Lung microvascular endothelial cell (primary cell): ENCODE measurements at regions not wholly inside any gene's neighbourhood (a gene's known extent, or its start where the extent isn't known, plus 50 kb on each side); places are given as distances from the start of the nearest gene placed in this dataset.

Experiments used
- DNase-seq, 2 donors: peaks; one replicate each; pipeline versions ENCODE4 v3.0.0 to v3.0.0-alpha.2; 2010; ENCODE audit warnings: low read depth in 2 of 2

GRCh38 chr6:168157272-168158212 is 78.5 kb upstream of the FRMD1 start:
- no peak for DNase-seq

DNA sequence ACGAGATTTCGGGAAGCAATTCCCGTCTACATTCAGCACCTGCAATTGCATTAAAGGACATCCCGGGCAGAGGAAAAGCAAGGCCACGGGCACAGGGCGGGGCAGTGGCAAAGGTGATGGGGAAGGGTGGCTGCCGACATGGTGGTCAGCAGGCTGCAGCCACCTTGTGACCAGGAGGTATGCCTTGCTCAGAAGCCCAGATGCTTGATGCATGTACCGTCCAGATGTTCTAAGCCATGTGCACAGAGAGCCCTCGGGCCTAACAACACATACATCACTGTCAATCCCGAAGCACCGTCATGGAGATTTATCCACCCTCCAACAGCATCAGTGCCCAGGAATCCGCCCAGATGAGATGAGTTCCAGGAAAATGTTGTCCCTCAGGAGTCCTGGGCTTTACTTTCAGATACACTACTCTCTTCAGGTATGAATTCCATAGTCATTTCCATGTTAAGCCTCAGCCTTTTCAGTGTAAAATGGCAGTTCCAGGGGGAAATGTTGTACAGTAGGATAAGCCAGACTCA is 77.8 kb upstream of the FRMD1 start:
- DNase-seq: no peak

DNA sequence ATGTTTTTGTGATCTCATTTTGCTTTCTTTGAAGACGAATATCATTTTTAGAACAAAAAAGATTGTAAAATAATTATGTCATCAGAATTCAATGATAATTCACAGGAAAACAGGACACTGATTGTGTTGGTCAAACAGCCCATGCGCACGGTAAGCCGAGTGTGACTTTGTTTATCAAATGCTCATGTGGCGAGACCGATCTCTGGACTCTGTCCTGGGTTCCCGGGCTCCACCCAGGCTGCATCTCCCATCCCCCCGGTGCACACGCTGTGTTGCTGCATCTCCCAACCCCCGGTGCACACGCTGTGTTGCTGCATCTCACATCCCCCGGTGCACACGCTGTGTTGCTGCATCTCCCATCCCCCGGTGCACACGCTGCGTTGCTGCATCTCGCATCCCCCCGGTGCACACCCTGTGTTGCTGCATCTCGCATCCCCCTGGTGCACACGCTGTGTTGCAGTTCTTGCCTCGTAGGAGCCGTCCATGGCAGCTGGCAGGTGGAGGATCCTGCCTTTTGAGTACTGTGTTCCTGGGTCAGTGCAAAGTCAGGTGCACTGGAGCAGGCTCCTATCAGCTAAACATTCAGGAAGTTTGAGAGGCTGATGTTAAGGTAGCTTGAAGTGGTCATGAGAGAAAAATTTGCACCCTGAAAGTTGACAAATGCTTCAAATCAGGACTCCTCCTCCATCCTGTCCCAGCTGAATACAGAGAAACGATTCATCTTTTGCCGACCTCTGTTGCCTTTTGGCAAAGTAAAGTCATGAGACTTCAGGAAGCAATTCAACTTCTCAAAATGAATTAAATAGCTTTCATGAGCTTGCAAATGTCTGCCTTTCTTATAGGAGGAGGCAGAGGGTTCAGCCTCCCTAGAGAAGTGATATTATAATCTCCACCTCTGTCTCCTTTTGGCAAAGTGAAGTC is 77.1 kb upstream of the FRMD1 start:
- no peak for DNase-seq

DNA sequence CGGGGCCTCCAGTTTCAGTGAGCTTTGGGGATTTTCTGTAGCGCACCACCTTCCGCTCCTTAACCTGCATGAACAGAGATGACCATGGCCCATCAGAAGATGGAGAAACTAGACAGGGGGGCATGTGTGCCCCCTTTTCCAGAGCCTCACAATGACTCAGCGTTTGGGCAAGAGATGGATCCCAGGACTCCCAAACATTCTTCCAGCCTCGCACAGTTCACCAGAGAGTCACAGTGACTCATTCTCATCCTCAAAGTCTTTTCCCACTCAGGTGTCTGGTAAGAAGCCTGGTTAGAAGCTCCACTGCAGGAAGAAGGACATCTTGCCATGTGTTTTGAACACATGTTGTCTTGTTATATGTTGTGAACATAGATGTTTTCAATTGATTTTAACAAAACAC is 76.2 kb upstream of the FRMD1 start:
- no peak for DNase-seq

- no peak for DNase-seq
Measured at GRCh38 chr6:168154263-168154917, 75.4 kb upstream of the FRMD1 start.

- no peak for DNase-seq
Measured at GRCh38 chr6:168153553-168153952, 74.5 kb upstream of the FRMD1 start.

- no peak for DNase-seq
Measured at GRCh38 chr6:168152980-168153379, 74.0 kb upstream of the FRMD1 start.

GRCh38 chr6:168152306-168152963 is 73.4 kb upstream of the FRMD1 start:
- no peak for DNase-seq

DNA sequence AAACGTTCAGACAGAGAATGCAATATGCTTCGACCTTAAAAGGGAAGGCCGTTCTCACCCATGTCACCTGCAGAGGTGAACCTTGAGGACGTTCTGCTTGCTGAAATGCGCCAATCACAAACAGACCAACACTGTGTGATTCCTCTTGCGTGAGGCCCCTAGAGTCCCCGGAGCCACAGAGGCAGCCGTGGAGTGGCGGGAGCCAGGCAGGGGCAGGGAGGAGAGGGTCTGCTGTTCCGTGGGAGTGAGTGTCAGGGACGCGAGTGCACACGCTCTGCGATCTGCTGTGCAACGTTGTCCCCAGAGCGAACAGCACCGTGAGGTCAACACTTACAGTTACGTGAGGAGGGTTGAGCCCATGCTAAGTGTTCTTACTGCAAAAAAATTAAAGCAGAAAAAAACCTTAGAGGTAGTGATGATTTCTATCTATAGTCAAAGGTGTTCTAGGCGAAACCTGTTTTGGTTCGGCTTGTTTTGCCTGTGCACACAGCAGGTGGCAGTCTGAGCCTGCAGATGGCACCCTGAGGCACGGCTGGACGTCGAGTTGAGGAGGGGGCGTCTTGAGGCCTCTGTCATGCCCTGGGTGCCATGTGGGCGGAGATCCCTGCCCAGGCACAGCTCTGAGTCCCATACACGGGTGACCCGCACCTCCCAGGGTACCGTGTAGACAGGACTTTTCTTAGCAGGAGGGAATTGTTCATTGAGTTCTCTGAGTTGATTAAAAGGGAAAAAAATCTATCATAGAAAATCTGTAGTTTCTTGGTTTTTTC is 71.7 kb upstream of the FRMD1 start:
- DNase-seq: no peak

DNA sequence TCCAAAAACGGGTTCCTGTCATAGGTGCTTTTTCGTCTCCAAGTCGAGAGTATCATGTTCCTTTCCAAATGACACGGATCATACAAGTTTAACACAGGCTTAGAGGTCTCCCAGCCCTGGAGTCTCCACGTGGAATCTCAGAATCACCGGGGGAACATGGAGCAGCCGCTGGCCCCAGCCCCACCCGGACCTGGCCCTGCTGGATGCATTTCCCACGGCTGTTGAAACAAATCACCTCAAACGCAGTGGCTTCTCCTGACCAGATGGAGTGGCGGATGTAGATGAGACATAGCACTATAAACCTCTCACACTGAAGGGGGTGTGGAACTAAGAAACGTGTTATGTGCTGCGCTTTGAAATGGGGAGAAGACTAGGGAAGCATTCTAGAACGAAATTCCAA is 70.0 kb upstream of the FRMD1 start:
- no peak for DNase-seq

GRCh38 chr6:168148231-168148849 is 69.3 kb upstream of the FRMD1 start:
- no peak for DNase-seq

DNA sequence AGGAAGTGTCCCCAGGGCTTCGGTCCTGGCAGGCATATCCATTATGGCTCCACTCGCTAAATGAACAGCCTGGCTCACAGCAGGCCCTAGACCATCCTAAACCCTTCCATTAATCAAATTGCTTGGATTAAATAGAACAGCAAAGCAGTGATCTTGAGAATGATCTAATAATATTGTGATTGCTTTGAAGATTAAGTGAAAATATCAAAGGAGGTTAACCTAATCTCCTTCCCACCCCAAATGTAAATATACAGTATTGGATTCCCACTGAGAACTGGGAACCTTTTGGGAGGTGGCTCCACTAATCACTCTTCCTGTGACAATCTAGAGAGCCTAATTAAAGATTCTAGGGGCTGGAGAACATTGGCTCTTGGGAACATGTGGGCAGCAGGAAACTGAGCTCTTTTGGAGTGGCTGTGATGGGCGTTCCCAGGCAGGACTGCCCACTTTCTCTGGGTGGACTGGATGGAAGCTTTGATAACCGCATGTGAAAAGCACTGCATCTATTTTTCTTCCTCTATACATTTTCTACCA is 68.3 kb upstream of the FRMD1 start:
- DNase-seq: no peak

DNA sequence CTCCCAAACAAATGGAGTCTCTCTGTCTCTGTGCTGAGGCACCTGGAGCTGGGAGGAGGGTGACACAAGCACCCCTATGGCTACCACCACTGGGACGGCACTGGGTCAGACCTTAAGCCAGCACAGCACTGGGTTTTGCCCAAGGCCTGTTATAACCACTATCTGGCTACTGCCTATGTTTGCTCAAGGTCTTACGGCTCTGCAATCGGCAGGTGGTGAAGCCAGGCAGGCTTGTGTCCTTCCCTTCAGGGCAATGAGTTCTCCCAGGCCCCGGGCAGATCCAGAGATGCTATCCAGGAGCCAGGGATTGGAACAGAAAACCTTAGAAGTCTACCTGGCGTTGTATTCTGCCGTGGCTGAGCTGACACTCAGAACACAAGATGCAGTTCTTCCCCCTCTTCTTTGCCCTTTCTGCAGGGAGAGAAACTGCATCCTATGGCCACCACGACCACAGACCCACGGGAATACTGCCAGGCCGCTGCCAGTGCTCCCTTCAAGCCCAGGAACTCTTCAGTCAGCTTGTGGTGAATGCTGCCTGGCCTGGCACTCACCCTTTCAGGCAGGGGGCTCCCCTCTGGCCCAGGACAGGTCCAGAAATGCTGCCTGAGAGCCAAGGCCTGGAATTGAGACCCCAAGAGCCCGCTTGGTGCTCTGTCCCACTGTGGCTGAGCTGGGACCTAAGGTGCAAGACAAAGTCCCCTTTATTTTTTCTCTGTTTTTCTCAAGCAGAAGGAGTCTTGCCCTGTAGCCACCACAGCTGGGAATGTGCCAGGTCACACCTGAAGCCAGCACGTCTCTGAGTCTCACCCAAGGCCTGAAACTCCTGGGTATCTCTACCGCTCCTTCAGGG is 67.0 kb upstream of the FRMD1 start:
- DNase-seq: no peak

- no peak for DNase-seq
Measured at GRCh38 chr6:168139121-168139520, 60.1 kb upstream of the FRMD1 start.

GRCh38 chr6:168138436-168138835 is 59.4 kb upstream of the FRMD1 start:
- no peak for DNase-seq

- no peak for DNase-seq
Measured at GRCh38 chr6:168137024-168137423, 58.0 kb upstream of the FRMD1 start.

DNA sequence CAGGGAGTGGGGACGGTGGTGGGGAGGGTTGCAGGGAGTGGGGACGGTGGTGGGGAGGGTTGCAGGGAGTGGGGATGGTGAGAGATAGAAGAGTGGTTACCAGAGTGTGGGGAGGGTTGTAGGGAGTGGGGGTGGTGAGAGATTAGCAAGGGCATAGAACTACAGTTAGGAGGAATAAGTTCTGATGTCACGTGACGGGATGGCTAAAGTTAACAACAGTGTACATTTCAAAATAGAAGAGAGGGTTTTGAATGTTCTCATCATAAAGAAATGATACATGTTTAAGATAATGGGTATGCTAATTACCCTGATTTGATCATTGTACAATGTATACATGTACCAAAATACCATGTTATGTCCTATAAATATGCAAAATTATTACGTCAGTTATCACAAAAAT is 57.6 kb upstream of the FRMD1 start:
- DNase-seq: no peak

DNA sequence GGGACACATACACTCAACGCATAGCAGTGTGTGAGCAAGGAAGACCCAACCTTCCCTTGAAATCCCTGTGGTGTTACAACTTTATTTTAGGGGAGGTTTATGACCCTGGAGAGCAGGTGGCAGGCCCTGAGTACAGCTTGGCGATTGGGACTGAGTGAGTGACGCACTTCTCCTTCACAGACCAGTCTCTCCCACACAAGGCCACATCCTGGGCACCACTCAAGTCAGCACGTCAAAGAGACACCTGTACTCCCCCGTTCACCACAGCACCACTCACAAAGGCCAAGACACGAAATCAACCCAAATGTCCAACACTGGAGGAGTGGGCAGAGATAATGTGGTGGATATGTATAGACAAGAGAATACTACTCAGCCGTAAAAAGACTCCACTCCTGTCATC is 57.0 kb upstream of the FRMD1 start:
- no peak for DNase-seq
